Brain microvascular endothelial cell (primary cell): ENCODE measurements at regions not wholly inside any gene's neighbourhood (a gene's known extent, or its start where the extent isn't known, plus 50 kb on each side); places are given as distances from the start of the nearest gene placed in this dataset.
"Not testable (repeated sequence)": the region's sequence is repeated elsewhere in the genome, so short reads cannot be mapped to it uniquely, and the experiment has no call there.

Experiments used
- DNase-seq: peaks from one replicate; pipeline ENCODE4 v3.0.0-alpha.2; 2020
- H3K27ac ChIP-seq: fragments of 250-450 bp; sonication (Bioruptor Pico); 2 replicates; pipeline ENCODE4 v1.5.1; 2020; ENCODE audit warnings: mild to moderate bottlenecking, moderate library complexity
- H3K27me3 ChIP-seq: fragments of 250-450 bp; sonication (Bioruptor Pico); replicated peaks from 2 replicates; pipeline ENCODE4 v1.5.1; 2020; ENCODE audit warnings: mild to moderate bottlenecking
- H3K36me3 ChIP-seq: fragments of 250-450 bp; sonication (Bioruptor Pico); replicated peaks from 2 replicates; pipeline ENCODE4 v1.5.1; 2020; ENCODE audit warnings: mild to moderate bottlenecking
- H3K4me3 ChIP-seq: 2 replicates; pipeline ENCODE4 v1.5.1; 2011; ENCODE audit warnings: low read depth, mild to moderate bottlenecking, control low read depth, low read length, moderate library complexity
- in situ Hi-C: cut with HindIII; loops from 2 replicates; pipeline ENCODE4 v1.10.0; 2017; ENCODE audit warnings: low sequenced_read_pairs, low pct_ligation_motif_present
- TF ChIP-seq, protein P1 (sequence below): IDR thresholded peaks from 2 replicates; pipeline ENCODE4 v1.5.1; 2011; ENCODE audit warnings: low read depth, mild to moderate bottlenecking, moderate library complexity, low read length, control low read depth, inconsistent platforms; ENCODE audit errors: missing control alignments

- in situ Hi-C loops, result no loop called here
- no peaks in the 10 kb centered on the region for H3K27me3 ChIP-seq
These were observed 876.8 kb upstream of the WWC1 start for GRCh38 chr5:167414611-167415010.

GRCh38 chr5:167415779-167416746 lies 875.4 kb upstream of the WWC1 start:
- no peak overlapping the region for H3K4me3 ChIP-seq
- H3K27ac ChIP-seq, result no peak overlapping the region
- TF ChIP-seq, protein P1, sequence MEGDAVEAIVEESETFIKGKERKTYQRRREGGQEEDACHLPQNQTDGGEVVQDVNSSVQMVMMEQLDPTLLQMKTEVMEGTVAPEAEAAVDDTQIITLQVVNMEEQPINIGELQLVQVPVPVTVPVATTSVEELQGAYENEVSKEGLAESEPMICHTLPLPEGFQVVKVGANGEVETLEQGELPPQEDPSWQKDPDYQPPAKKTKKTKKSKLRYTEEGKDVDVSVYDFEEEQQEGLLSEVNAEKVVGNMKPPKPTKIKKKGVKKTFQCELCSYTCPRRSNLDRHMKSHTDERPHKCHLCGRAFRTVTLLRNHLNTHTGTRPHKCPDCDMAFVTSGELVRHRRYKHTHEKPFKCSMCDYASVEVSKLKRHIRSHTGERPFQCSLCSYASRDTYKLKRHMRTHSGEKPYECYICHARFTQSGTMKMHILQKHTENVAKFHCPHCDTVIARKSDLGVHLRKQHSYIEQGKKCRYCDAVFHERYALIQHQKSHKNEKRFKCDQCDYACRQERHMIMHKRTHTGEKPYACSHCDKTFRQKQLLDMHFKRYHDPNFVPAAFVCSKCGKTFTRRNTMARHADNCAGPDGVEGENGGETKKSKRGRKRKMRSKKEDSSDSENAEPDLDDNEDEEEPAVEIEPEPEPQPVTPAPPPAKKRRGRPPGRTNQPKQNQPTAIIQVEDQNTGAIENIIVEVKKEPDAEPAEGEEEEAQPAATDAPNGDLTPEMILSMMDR, result no peak
- in situ Hi-C loops, result no loop called here
- no peaks in the 10 kb centered on the region for H3K27me3 ChIP-seq
- no peaks in the 10 kb centered on the region for H3K36me3 ChIP-seq
- DNase-seq, result no peak

More at GRCh38 chr5:167414611-167415010, 876.8 kb upstream of the WWC1 start:
- no peak for DNase-seq
- TF ChIP-seq, protein P1, result no peak
- Histone ChIP-seq H3K4me3 (no peak overlapping the region), H3K27ac (no peak overlapping the region), H3K36me3 (no peaks in the 10 kb centered on the region)

DNA sequence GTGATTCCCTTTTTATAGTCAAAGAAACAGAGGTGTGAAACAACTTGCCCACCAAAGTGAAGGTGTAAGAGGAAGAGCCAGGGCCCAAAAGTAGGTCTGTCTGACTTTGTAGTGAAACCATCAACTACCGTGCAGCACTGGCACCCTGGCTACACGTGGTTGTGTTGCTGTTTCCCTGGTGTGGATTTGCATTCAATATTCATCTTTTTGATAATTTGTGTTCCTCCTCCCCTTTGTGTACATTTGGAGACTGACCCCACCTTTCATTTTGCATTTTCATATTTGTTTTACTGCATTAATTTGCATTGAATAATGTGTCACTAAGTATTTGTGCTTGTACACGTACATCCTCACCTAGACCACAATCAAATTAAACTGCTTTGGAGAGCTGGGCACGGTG lies 873.8 kb upstream of the WWC1 start:
- TF ChIP-seq, protein P1, result no peak
- Histone ChIP-seq H3K4me3 (no peak overlapping the region), H3K36me3 (no peaks in the 10 kb centered on the region), H3K27me3 (no peaks in the 10 kb centered on the region), H3K27ac (no peak overlapping the region)
- in situ Hi-C loops, result no loop called here
- no peak for DNase-seq

GRCh38 chr5:167425161-167425560 lies 866.3 kb upstream of the WWC1 start:
- no peak for DNase-seq
- Histone ChIP-seq H3K27ac (no peak overlapping the region), H3K4me3 (no peak overlapping the region), H3K36me3 (no peaks in the 10 kb centered on the region), H3K27me3 (no peaks in the 10 kb centered on the region)
- TF ChIP-seq, protein P1, result no peak
- in situ Hi-C loops, result no loop called here

DNA sequence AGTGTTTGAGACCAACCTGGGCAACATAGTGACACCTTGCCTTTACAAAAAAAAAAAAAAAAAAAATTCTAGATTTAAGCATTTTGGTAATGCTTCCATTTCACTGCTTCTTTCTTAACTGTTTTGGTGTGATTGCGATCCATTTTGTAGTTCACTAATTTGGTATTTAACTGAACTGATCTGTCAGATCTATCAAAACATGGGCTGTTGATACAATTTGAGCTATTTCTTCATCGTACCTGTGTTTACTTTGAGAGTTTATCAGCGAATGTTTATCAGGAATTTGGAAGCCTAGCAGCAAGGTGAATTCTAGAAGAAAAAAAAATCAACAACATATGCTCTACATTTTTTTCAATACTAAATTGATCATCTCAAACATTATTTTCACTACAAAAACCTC lies 864.9 kb upstream of the WWC1 start:
- H3K4me3 ChIP-seq, result no peak overlapping the region
- H3K27me3 ChIP-seq, result no peaks in the 10 kb centered on the region
- in situ Hi-C loops, result no loop called here
- no peak for DNase-seq
- no peak overlapping the region for H3K27ac ChIP-seq
- TF ChIP-seq, protein P1, result no peak
- no peaks in the 10 kb centered on the region for H3K36me3 ChIP-seq

DNA sequence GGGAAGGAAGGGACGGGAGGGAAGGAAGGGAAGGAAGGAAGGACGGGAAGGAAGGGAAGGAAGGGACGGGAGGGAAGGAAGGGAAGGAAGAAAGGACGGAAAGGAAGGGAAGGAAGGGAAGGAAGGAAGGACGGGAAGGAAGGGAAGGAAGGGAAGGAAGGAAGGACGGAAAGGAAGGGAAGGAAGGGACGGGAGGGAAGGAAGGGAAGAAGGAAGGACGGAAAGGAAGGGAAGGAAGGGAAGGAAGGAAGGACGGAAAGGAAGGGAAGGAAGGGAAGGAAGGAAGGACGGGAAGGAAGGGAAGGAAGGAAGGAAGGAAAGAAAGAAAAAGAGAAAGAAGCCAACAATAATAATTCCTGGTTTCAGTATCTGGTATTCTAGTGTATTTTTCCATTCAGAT lies 863.8 kb upstream of the WWC1 start:
- in situ Hi-C loops, H3K27me3 ChIP-seq, H3K4me3 ChIP-seq, H3K36me3 ChIP-seq, DNase-seq, H3K27ac ChIP-seq: not testable (repeated sequence)
